ENCODE measurements at regions not wholly inside any gene's neighbourhood (a gene's known extent, or its start where the extent isn't known, plus 50 kb on each side); places are given as distances from the start of the nearest gene placed in this dataset.

- DNase-seq (ENCODE audit: low read depth in 2 of 2) = no peak
Observed at GRCh38 chr5:149441986-149442385, 62.9 kb upstream of the IL17B start.

- DNase-seq (ENCODE audit: low read depth in 2 of 2) = no peak
Observed at GRCh38 chr5:149441194-149441753, 62.2 kb upstream of the IL17B start.

GRCh38 chr5:149439899-149440542 is 60.9 kb upstream of the IL17B start:
- DNase-seq (ENCODE audit: low read depth in 2 of 2) = no peak

- DNase-seq (ENCODE audit: low read depth in 2 of 2) = no peak
Observed at GRCh38 chr5:149438711-149439132, 59.6 kb upstream of the IL17B start.

- no peak for DNase-seq (ENCODE audit: low read depth in 2 of 2)
Observed at GRCh38 chr5:149438281-149438680, 59.2 kb upstream of the IL17B start.

GRCh38 chr5:149437391-149438040 is 58.4 kb upstream of the IL17B start:
- no peak for DNase-seq (ENCODE audit: low read depth in 2 of 2)

GRCh38 chr5:149435660-149436059 is 56.6 kb upstream of the IL17B start:
- DNase-seq (ENCODE audit: low read depth in 2 of 2) = no peak

- no peak for DNase-seq (ENCODE audit: low read depth in 2 of 2)
Observed at GRCh38 chr5:149435015-149435376, 55.9 kb upstream of the IL17B start.

GRCh38 chr5:149434162-149435014 is 55.3 kb upstream of the IL17B start:
- DNase-seq (ENCODE audit: low read depth in 2 of 2) = peak; percentile 3 to 28

GRCh38 chr5:149433524-149434131 is 54.5 kb upstream of the IL17B start:
- no peak for DNase-seq (ENCODE audit: low read depth in 2 of 2)

- DNase-seq (ENCODE audit: low read depth in 2 of 2) = no peak
Observed at GRCh38 chr5:149432911-149433401, 53.9 kb upstream of the IL17B start.

GRCh38 chr5:149432376-149432775 is 53.3 kb upstream of the IL17B start:
- DNase-seq (ENCODE audit: low read depth in 2 of 2) = no peak

GRCh38 chr5:149429839-149430721 is 51.0 kb upstream of the IL17B start:
- DNase-seq (ENCODE audit: low read depth in 2 of 2) = no peak
